GM23338 (cell line): ENCODE measurements at regions not wholly inside any gene's neighbourhood (a gene's known extent, or its start where the extent isn't known, plus 50 kb on each side); places are given as distances from the start of the nearest gene placed in this dataset.

ENCODE experiments used
- ATAC-seq: fragments of 200-7000 bp; cut with Tn5 transposase; 3 replicates; pipeline ENCODE4 v1.9.1; 2020
- DNase-seq: peaks from one replicate; pipeline ENCODE4 v3.0.0-alpha.2; 2015; ENCODE audit warnings: low spot score
- H2AFZ ChIP-seq: fragments of 200-600 bp; sonication (generic); 2 replicates; pipeline ENCODE4 v1.8.0; 2016; ENCODE audit warnings: antibody characterized with exemption, mild to moderate bottlenecking, moderate library complexity
- H3F3A ChIP-seq: fragments of 200-600 bp; sonication (generic); replicated peaks from 2 replicates; pipeline ENCODE4 v1.8.0; 2017; ENCODE audit warnings: antibody characterized with exemption, mixed run types, low read depth
- H3K27ac ChIP-seq: fragments of 200-600 bp; sonication (generic); 2 replicates; pipeline ENCODE4 v1.6.1; 2016; ENCODE audit warnings: low read depth
- H3K27me3 ChIP-seq: fragments of 200-600 bp; sonication (generic); 2 replicates; pipeline ENCODE4 v1.8.0; 2016; ENCODE audit warnings: mild to moderate bottlenecking, mixed run types, moderate library complexity; ENCODE audit not compliant: insufficient read depth
- H3K36me3 ChIP-seq: fragments of 200-600 bp; sonication (generic); 2 replicates; pipeline ENCODE4 v1.8.0; 2016; ENCODE audit warnings: mild to moderate bottlenecking; ENCODE audit not compliant: insufficient read depth
- H3K4me1 ChIP-seq: fragments of 200-600 bp; sonication (generic); 2 replicates; pipeline ENCODE4 v1.8.0; 2016; ENCODE audit warnings: mild to moderate bottlenecking, moderate library complexity; ENCODE audit not compliant: insufficient read depth
- H3K4me2 ChIP-seq: fragments of 200-600 bp; sonication (generic); 2 replicates; pipeline ENCODE4 v1.7.1; 2017; ENCODE audit warnings: mixed run types
- H3K4me3 ChIP-seq: fragments of 200-600 bp; sonication (generic); 2 replicates; pipeline ENCODE4 v1.6.1; 2016; ENCODE audit warnings: mixed run types
- H3K79me2 ChIP-seq: fragments of 200-600 bp; sonication (generic); replicated peaks from 2 replicates; pipeline ENCODE4 v1.8.0; 2017; ENCODE audit warnings: mild to moderate bottlenecking; ENCODE audit not compliant: insufficient read depth
- H3K9me2 ChIP-seq: fragments of 200-600 bp; sonication (generic); 2 replicates; pipeline ENCODE4 v1.8.0; 2017; ENCODE audit not compliant: insufficient read depth
- H4K20me1 ChIP-seq: fragments of 200-600 bp; sonication (generic); replicated peaks from 2 replicates; pipeline ENCODE4 v1.8.0; 2017; ENCODE audit warnings: mild to moderate bottlenecking; ENCODE audit not compliant: insufficient read depth
- H3K27ac Mint-ChIP-seq: 2 replicates; pipeline ENCODE4 v1.8.0; 2020; ENCODE audit warnings: inconsistent platforms, mild to moderate bottlenecking, moderate library complexity, mixed read lengths
- H3K27me3 Mint-ChIP-seq: 3 replicates; pipeline ENCODE4 v1.8.0; 2022; ENCODE audit warnings: low read depth, mild to moderate bottlenecking, moderate library complexity, mixed read lengths, inconsistent platforms; ENCODE audit not compliant: insufficient read depth, poor library complexity
- H3K36me3 Mint-ChIP-seq: 3 replicates; pipeline ENCODE4 v1.8.0; 2021; ENCODE audit warnings: low read depth, mild to moderate bottlenecking, inconsistent platforms, moderate library complexity, mixed read lengths
- H3K4me1 Mint-ChIP-seq: 3 replicates; pipeline ENCODE4 v1.8.0; 2020; ENCODE audit warnings: mild to moderate bottlenecking, inconsistent platforms, mixed read lengths
- H3K4me3 Mint-ChIP-seq: 3 replicates; pipeline ENCODE4 v1.8.0; 2021; ENCODE audit warnings: moderate library complexity, mild to moderate bottlenecking, inconsistent platforms, mixed read lengths
- H3K9me3 Mint-ChIP-seq: 3 replicates; pipeline ENCODE4 v1.8.0; 2020; ENCODE audit warnings: moderate library complexity, mild to moderate bottlenecking, inconsistent platforms, mixed read lengths
- CREB1 ChIP-seq: fragments of 250-450 bp; sonication (Bioruptor Pico); IDR thresholded peaks from 2 replicates; pipeline ENCODE4 v1.5.0; 2020; ENCODE audit warnings: low read depth, mild to moderate bottlenecking, moderate library complexity
- CTCF ChIP-seq, 2 experiments: fragments of 200-600 bp in 1 of 2; sonication (generic) in 1 of 2; conservative IDR thresholded peaks; 2 replicates each; pipeline versions ENCODE4 v1.5.1 to v1.6.1; 2016 to 2017; ENCODE audit warnings: antibody characterized with exemption in 2 of 2, low read depth in 2 of 2, mild to moderate bottlenecking in 2 of 2, moderate library complexity in 1 of 2
- ETS1 ChIP-seq: IDR thresholded peaks from 2 replicates; pipeline ENCODE4 v1.6.1; 2016; ENCODE audit warnings: antibody characterized with exemption
- EZH2 ChIP-seq: fragments of 200-600 bp; sonication (generic); IDR thresholded peaks from one replicate; pipeline ENCODE4 v1.8.0; 2017; ENCODE audit warnings: antibody characterized with exemption, mild to moderate bottlenecking, low read depth; ENCODE audit not compliant: unreplicated experiment
- EZH2phosphoT487 ChIP-seq: fragments of 200-600 bp; sonication (generic); IDR thresholded peaks from one replicate; pipeline ENCODE4 v1.8.1; 2018; ENCODE audit warnings: antibody characterized with exemption; ENCODE audit not compliant: unreplicated experiment
- JUNB ChIP-seq: IDR thresholded peaks from one replicate; pipeline ENCODE4 v1.6.1; 2016; ENCODE audit warnings: antibody characterized with exemption; ENCODE audit not compliant: unreplicated experiment
- NANOG ChIP-seq: IDR thresholded peaks from 2 replicates; pipeline ENCODE4 v1.6.1; 2016; ENCODE audit warnings: antibody characterized with exemption, borderline replicate concordance
- POLR2AphosphoS5 ChIP-seq: IDR thresholded peaks from 2 replicates; pipeline ENCODE4 v1.6.1; 2016; ENCODE audit warnings: antibody characterized with exemption, low read depth
- REST ChIP-seq: IDR thresholded peaks from one replicate; pipeline ENCODE4 v1.6.1; 2018; ENCODE audit warnings: antibody characterized with exemption; ENCODE audit not compliant: unreplicated experiment
- STAT1 ChIP-seq: IDR thresholded peaks from one replicate; pipeline ENCODE4 v1.6.1; 2016; ENCODE audit warnings: antibody characterized with exemption; ENCODE audit not compliant: unreplicated experiment
- ZNF114 ChIP-seq: fragments of 250-450 bp; sonication (Bioruptor Pico); IDR thresholded peaks from 2 replicates; pipeline ENCODE4 v1.5.0; 2020; ENCODE audit warnings: mild to moderate bottlenecking, moderate library complexity
- ZNF331 ChIP-seq: fragments of 250-450 bp; sonication (Bioruptor Pico); IDR thresholded peaks from 2 replicates; pipeline ENCODE4 v1.5.0; 2020; ENCODE audit warnings: low read depth, mild to moderate bottlenecking, moderate library complexity
- ZNF462 ChIP-seq: fragments of 250-450 bp; sonication (Bioruptor Pico); IDR thresholded peaks from 2 replicates; pipeline ENCODE4 v1.5.0; 2020; ENCODE audit warnings: mild to moderate bottlenecking, moderate library complexity

- no peak for ATAC-seq
Observed at GRCh38 chr4:149047368-149047767, 605.2 kb upstream of the NR3C2 start.

More at GRCh38 chr4:149047368-149047767, 605.2 kb upstream of the NR3C2 start:
- Histone ChIP-seq H4K20me1 (no peaks in the 10 kb centered on the region), H2AFZ (no peak overlapping the region), H3K4me2 (no peak overlapping the region), H3K79me2 (no peaks in the 10 kb centered on the region), H3K4me3 (no peak overlapping the region), H3F3A (no peaks in the 10 kb centered on the region), H3K27ac (no peak overlapping the region), H3K27me3 (no peaks in the 10 kb centered on the region), H3K36me3 (no peaks in the 10 kb centered on the region), H3K4me1 (no peaks in the 10 kb centered on the region), H3K9me2 (peaks cover 7% of the 10 kb centered on the region; the same call in 1 of the 2 replicates)
- no peak overlapping the region for H3K4me3 Mint-ChIP-seq
- peaks cover 1% of the 10 kb centered on the region for H3K27me3 Mint-ChIP-seq
- TF ChIP-seq REST (no peak), ZNF331 (CRISPR knock-in tag) (no peak), ETS1 (no peak), STAT1 (no peak), JUNB (no peak), CTCF (conservative IDR thresholded peaks at IDR 0.05; ENCODE audit: low read depth in 2 of 2) (no peak), ZNF462 (CRISPR knock-in tag) (no peak), EZH2phosphoT487 (no peak), ZNF114 (CRISPR knock-in tag) (no peak), POLR2AphosphoS5 (no peak), CREB1 (CRISPR knock-in tag) (no peak), EZH2 (no peak), NANOG (no peak)
- no peaks in the 10 kb centered on the region for H3K36me3 Mint-ChIP-seq
- no peak overlapping the region for H3K27ac Mint-ChIP-seq
- peaks cover 10% of the 10 kb centered on the region; the same call in 2 of the 3 replicates for H3K9me3 Mint-ChIP-seq
- H3K4me1 Mint-ChIP-seq, result no peaks in the 10 kb centered on the region
- DNase-seq, result no peak
